ENCODE measurements at regions not wholly inside any gene's neighbourhood (a gene's known extent, or its start where the extent isn't known, plus 50 kb on each side); places are given as distances from the start of the nearest gene placed in this dataset.
A peak's percentile ranks its signal among the peaks of the same experiment; 100 is the strongest.

- no peak for ATAC-seq
- 74 to 86% methylated on average over 2 of the region's 2 CpGs for whole genome bisulfite sequencing, 2 donors (ENCODE audit: low coverage in 1 of 2)
Observed at GRCh38 chr6:132089173-132089572, 138.0 kb upstream of the CCN2 start.

GRCh38 chr6:132088150-132088549, 137.0 kb upstream of the CCN2 start:
- TF ChIP-seq POLR2AphosphoS5 (IDR thresholded peaks at IDR 0.05), result no peak
- TF ChIP-seq POLR2A (IDR thresholded peaks at IDR 0.05), result no peak
- no peak for TF ChIP-seq CTCF (IDR thresholded peaks at IDR 0.05)
- TF ChIP-seq EP300 (IDR thresholded peaks at IDR 0.05), result no peak
- peaks cover 0 to 31% (median 4%) of the 10 kb centered on the region in 3 donors for H3K4me1 ChIP-seq

More at GRCh38 chr6:132089173-132089572, 138.0 kb upstream of the CCN2 start:
- TF ChIP-seq CTCF (IDR thresholded peaks at IDR 0.05) (no peak), POLR2AphosphoS5 (IDR thresholded peaks at IDR 0.05) (no peak), EP300 (IDR thresholded peaks at IDR 0.05) (no peak), POLR2A (IDR thresholded peaks at IDR 0.05) (no peak)
- Histone ChIP-seq H3K4me3 (no peak overlapping the region), H3K27ac (no peak overlapping the region), H3K4me1 (peaks cover 0 to 26% (median 4%) of the 10 kb centered on the region in 3 donors), H3K27me3 (no peaks in the 10 kb centered on the region), H3K36me3 (no peaks in the 10 kb centered on the region), H3K9me3 (no peaks in the 10 kb centered on the region)

GRCh38 chr6:132087391-132087790, 136.2 kb upstream of the CCN2 start:
- no peaks in the 10 kb centered on the region for H3K9me3 ChIP-seq
- ATAC-seq, result no peak
- peaks cover 0 to 31% (median 4%) of the 10 kb centered on the region in 3 donors for H3K4me1 ChIP-seq
- H3K36me3 ChIP-seq, result no peaks in the 10 kb centered on the region
- H3K27me3 ChIP-seq, result no peaks in the 10 kb centered on the region
- peak overlapping the region in 1 of 4 donors; percentile 89 for H3K27ac ChIP-seq
- TF ChIP-seq CTCF (IDR thresholded peaks at IDR 0.05), result no peak
- no peak for TF ChIP-seq POLR2A (IDR thresholded peaks at IDR 0.05)
- no peak for TF ChIP-seq POLR2AphosphoS5 (IDR thresholded peaks at IDR 0.05)
- no peak for TF ChIP-seq EP300 (IDR thresholded peaks at IDR 0.05)
- 42 to 66% methylated on average over 2 of the region's 2 CpGs for WGBS, 2 donors (ENCODE audit: low coverage in 1 of 2)
- H3K4me3 ChIP-seq, result no peak overlapping the region

More at GRCh38 chr6:132088150-132088549, 137.0 kb upstream of the CCN2 start:
- no peak for ATAC-seq
- WGBS, 2 donors (ENCODE audit: low coverage in 1 of 2), result 80 to 82% methylated on average over 2 of the region's 2 CpGs
- Histone ChIP-seq H3K36me3 (no peaks in the 10 kb centered on the region), H3K9me3 (no peaks in the 10 kb centered on the region), H3K27ac (no peak overlapping the region), H3K4me3 (no peak overlapping the region), H3K27me3 (no peaks in the 10 kb centered on the region)

GRCh38 chr6:132085731-132086130, 134.6 kb upstream of the CCN2 start:
- no peak for ATAC-seq
- Histone ChIP-seq H3K36me3 (no peaks in the 10 kb centered on the region), H3K27me3 (no peaks in the 10 kb centered on the region), H3K4me1 (peaks cover 0 to 31% (median 4%) of the 10 kb centered on the region in 3 donors), H3K9me3 (no peaks in the 10 kb centered on the region), H3K4me3 (peak overlapping the region in 1 of 2 donors; percentile 28), H3K27ac (peak overlapping the region; percentile 83 to 98 (median 86))
- WGBS, 2 donors (ENCODE audit: low coverage in 1 of 2), result 39% methylated on average over 4 to 5 of the region's 5 CpGs
- TF ChIP-seq CTCF (IDR thresholded peaks at IDR 0.05), result no peak
- TF ChIP-seq EP300 (IDR thresholded peaks at IDR 0.05), result no peak
- no peak for TF ChIP-seq POLR2AphosphoS5 (IDR thresholded peaks at IDR 0.05)
- TF ChIP-seq POLR2A (IDR thresholded peaks at IDR 0.05), result no peak

GRCh38 chr6:132084811-132085509, 133.8 kb upstream of the CCN2 start:
- H3K27ac ChIP-seq, result peak overlapping the region; percentile 83 to 98 (median 86)
- no peaks in the 10 kb centered on the region for H3K36me3 ChIP-seq
- H3K27me3 ChIP-seq, result no peaks in the 10 kb centered on the region
- TF ChIP-seq POLR2A (IDR thresholded peaks at IDR 0.05) (no peak), POLR2AphosphoS5 (IDR thresholded peaks at IDR 0.05) (peak; percentile 49), CTCF (IDR thresholded peaks at IDR 0.05) (no peak)
- H3K9me3 ChIP-seq, result no peaks in the 10 kb centered on the region
- peaks cover 0 to 31% (median 4%) of the 10 kb centered on the region in 3 donors for H3K4me1 ChIP-seq
- ATAC-seq, result peak; percentile 76
- H3K4me3 ChIP-seq, result peak overlapping the region in 1 of 2 donors; percentile 28
- WGBS, 2 donors (ENCODE audit: low coverage in 1 of 2), result 35 to 41% methylated on average over 3 of the region's 3 CpGs

Data from gastroesophageal sphincter (tissue), 4 donors.